Amniotic epithelial cell (primary cell): ENCODE measurements at regions not wholly inside any gene's neighbourhood (a gene's known extent, or its start where the extent isn't known, plus 50 kb on each side); places are given as distances from the start of the nearest gene placed in this dataset.
A peak's percentile ranks its signal among the peaks of the same experiment; 100 is the strongest.
"Not testable (repeated sequence)": the region's sequence is repeated elsewhere in the genome, so short reads cannot be mapped to it uniquely, and the experiment has no call there.

Experiments
- DNase-seq: peaks from one replicate; pipeline ENCODE4 v3.0.0-alpha.2; 2010; ENCODE audit warnings: low read depth

DNA sequence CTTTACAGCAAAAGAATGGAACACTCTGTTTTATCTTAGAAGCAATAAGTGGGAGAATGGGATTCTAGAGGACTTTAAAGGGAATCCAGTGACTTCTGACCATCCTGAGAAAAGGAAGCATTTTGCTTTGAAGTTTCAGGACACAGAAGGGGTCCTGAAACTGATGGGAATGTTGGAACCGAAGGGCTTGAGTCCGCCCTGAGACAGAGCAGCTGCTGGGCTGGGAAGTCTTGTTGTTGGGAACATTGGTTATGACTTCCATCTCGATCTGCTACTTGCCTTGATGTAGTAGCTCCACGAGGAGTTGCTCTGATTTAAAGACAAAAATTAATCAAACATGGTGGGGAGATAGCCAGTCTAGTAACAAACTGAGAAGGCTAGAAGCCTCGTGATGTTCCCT, 177.6 kb downstream of the JCAD start:
- DNase-seq = no peak

DNA sequence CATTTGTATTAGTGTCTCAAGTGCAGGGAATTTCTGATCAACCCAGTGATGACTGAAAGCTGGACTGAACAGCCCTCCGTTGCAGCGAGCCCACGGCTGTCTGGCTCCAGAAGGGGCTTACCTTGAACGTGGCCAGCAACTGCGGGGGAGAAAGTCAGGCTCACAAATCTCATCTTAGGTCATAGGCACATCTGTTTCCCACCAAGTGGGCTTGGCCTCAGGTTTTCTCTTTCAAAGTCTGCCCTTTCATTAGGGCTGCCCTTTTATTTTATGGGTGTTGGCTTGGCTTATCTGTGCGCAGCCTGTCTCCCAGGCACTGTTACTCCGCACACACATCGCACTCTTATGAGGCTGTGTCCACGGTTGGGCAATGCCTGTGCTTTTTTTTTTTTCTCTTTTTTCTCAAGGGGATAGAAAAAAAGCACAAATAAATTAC, 178.0 kb downstream of the JCAD start:
- peak; percentile 83 for DNase-seq

DNA sequence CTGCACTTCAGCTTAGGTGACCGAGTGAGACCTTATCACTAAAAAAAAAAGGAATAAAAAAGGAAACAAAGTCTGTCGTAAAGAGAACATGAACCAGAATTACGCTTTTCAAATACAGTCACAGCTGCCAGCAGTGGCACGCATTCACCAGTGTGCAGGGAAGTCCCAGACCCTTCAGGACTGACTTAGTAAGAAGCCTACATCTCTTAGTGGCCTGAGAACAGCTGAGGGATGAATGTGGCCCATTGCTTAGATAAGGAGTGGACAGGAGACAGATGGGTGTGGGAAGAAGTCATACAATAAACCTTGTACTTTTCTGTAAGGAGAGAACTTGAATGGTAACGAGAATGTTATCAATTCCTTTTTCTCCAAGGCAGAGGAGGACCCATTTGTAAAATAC, 178.5 kb downstream of the JCAD start:
- DNase-seq = peak; percentile 38

DNA sequence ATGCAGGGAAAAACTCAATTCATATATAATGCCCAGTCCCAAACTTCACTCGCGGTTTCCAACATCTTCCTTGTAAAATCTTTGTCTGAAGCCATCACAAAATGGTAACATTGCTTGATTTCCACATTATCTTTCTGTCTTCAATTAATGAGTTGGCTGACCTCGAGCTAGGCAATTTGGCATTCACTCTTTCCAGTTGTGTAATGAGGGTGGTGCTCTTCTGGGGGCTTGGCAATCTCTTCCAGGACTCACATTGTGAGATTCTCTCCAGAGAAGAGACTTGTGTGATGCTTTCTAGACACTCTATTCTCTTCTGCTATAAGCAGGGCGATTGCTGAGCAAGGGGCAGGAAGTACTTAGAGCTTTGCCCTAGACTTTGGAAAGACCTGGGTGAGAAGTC, 179.5 kb downstream of the JCAD start:
- DNase-seq = no peak

GRCh38 chr10:29878492-29878891, 180.9 kb downstream of the JCAD start:
- DNase-seq = no peak

GRCh38 chr10:29877793-29878491, 181.4 kb downstream of the JCAD start:
- no peak for DNase-seq

- DNase-seq = peak; percentile 37
These were observed 183.3 kb downstream of the JCAD start for GRCh38 chr10:29876008-29876555.

DNA sequence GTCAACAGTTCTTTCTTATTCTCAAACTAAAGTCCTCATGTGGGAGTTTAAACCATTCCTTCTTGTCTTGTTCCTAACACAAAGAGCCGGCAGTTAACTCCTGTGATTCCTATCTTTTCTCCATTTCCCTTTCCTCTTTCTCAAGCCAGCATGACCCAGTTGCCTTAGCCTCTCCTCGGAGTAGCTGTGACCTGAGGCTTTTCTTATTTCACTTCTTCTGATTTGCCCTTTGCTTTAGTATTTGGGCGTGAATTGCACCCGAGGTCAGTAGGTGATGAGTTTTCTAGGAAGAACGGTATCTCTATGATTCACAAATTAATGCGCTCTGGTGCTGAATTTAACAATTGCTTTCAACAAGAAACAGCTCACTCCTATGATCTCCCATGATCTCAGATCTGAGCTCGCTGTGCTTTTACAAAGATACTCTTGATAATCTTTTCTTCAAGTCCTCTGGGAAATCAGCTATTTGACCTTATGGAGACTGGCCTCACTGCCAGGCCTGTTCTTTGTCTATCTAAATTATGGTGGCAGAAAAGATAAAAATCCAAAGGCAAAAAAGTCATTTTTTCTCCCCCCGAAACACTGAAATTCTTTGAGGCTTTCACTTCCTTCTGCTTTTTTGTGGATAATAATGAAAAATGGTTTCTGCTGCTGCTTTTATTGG, 184.6 kb downstream of the JCAD start:
- DNase-seq = peak; percentile 78

- DNase-seq = peak; percentile 85
These were observed 185.4 kb downstream of the JCAD start for GRCh38 chr10:29873941-29874484.

DNA sequence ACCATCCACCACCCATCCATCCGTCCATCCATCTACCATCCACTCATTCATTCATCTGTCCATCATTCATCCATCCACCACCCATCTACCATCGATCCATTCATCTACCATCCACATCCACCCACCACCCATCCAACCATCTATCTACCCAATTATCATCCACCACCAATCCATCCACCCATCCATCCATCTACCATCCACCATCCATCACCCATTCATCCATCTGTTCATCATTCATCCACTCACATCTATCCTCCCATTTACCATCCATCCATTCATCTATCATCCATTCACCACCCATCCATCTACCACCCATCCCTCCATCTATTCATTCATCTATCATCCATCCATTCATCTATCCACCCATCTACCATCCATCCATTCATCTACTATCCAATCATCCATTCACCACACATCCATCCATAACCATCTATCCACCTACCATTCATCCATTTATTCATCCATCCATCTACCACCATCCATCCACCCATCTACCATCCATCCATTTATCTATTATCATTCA, 188.8 kb downstream of the JCAD start:
- DNase-seq = no peak

DNA sequence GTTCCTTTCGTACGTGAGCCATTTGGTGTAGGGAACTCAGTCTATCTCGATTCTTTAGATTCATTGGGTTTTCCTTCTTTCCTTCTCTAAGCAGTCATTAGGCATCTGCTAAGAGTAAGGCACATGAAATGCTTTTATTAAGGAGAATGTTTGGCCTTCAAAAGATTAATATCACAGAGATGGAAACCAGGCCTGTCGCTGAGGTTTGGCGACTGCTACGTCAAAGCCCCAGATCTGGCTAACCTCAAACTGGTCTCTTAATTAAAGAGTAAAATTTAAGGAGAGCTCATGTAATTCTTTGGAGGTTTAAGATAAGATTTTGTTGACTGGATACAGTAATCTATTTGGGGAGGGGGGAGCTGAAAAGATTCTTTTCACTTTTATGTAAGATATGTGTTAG, 189.8 kb downstream of the JCAD start:
- DNase-seq = peak; percentile 29

DNA sequence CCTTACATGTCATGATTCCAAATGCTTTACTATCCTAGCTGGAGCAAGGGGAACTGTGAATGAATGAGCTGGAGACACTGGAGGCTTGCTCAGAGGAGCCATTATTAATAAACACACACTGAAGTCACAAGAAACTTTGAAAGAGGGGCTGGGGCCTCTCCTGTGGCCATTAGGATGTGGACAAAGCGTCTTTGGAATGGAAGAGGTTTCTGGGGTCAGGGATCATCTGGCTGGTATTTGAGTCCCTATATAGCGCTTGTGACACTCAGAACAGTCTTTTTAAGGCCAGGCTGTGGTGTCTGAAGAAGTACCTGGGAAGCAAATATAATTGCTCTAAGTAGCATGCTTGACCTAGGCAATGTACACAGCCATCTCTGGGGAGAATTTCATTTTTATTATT, 193.0 kb downstream of the JCAD start:
- DNase-seq = no peak

DNA sequence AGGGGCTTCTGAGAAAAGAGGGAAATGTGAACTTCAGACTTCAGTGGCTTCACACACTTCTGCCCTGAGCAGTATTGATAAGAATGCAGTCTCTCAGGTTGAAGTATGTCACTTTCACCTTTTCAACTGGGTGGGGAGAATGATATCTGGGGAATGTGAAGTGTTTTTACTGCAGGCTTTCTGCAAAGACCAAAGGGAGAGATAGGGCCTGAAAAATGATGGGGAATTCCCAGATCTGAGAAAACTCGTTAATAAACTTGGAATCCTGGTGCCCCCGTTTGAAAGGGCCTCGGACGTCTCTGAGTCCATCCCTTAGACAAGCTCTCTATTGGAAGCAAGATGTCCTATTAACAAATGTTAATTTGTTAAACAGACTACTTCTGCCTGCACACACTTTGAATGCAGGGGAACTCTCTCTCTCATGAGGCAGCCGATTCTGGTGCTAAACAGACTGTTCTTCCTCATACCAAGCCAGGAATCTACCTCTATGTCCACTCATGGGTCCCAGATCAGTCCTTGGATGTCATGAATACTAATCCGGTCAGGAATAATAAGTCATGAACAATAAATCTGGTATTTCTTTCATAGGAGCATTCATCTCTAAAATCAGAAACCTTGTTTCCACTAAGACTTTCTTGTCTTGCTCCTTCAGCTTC, 193.6 kb downstream of the JCAD start:
- no peak for DNase-seq

DNA sequence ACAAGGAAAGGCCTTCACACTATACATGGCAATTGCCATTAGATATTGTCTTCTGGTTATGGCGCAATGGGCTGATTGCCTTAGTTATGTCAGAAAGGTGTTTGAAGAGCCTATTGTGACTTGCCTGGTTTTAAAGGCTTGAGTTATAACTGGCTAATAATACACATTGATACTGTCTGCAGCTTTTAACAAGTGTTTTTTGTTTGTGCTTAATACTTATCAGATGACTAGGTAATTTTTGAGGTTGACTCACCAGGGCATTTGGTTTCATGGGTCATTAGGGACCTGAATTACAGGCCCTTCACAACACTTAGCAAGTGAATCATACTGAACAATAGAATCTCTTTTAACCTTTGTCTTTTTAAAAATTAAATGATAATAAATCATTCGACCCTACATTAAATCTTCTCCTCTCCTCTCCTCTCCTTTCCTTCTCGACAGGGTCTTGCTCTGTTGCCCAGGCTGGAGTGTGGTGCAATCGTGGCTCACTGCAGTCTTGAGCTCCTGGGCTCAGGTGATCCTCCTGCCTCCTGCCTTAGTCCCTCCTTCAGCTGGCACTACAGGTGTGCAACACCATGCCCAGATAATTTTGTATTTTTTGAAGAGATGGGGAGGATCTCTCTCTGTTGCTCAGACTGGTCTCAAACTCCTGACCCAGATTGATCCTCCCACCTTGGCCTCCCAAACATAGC, 196.3 kb downstream of the JCAD start:
- DNase-seq = peak; percentile 55

DNA sequence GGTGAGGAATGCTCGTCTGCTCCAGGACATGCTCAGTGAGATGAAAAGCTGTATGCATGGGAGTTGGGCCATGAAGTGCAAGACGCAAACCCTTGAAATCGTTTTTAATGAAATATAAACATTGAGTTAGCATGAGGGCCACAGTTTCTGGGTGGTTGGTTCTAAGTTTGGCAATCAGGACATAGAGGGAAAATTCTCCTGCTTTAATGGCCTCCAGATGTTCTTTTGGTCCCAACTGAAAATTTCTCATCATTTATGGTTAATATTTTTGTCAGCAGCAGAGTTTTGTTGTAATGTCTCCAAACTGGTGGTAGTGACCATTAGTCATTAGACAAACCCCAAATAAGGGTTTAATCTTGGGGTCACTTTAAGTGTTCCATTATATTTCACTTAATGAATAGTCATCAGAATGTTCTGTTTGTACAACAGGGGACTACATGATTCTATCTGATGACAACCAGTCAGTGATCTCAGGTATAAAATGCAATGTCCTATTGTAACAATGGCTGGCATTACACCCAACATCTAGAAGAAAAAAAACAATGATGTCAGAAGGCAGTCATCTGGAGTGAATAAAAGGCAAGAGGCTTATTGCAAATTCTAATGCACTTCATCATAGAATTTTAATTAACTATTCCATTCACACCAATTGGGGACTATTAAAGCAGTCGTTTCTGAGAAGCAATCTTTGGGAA, 197.4 kb downstream of the JCAD start:
- DNase-seq = no peak

DNA sequence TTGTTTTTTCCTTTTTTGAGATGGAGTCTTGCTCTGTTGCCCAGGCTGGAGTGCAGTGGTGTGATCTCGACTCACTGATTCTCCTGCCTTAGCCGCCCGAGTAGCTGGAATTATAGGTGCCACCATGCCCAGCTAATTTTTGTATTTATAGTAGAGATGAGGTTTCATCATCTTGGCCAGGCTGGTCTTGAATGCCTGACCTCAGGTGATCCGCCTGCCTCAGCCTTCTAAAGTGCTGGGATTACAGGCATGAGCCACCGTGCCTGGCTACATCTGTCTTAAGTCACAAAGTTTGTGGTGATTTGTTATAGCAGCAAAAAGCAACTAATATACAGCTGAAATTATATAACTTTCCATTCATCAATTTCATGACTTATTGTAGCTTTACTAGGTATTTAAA, 198.2 kb downstream of the JCAD start:
- DNase-seq = not testable (repeated sequence)

DNA sequence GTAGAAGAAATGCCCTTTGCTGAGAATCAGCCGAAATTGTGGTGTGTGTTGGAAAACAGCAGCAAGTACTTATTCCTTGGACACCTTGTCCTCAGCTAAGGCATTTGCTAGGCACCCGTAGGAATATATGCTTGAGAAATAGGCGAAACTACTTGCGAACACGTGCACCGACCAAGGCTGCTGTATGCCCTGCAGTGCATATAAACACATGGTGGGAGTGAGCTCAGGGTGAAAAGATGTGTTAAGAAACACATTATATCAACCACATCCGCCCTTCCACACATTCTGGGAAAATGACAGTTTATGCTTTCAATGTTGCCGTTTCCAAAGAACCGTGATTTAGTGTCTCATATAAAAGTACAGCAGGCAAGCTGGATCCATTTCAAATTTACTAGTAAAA, 199.2 kb downstream of the JCAD start:
- DNase-seq = no peak

DNA sequence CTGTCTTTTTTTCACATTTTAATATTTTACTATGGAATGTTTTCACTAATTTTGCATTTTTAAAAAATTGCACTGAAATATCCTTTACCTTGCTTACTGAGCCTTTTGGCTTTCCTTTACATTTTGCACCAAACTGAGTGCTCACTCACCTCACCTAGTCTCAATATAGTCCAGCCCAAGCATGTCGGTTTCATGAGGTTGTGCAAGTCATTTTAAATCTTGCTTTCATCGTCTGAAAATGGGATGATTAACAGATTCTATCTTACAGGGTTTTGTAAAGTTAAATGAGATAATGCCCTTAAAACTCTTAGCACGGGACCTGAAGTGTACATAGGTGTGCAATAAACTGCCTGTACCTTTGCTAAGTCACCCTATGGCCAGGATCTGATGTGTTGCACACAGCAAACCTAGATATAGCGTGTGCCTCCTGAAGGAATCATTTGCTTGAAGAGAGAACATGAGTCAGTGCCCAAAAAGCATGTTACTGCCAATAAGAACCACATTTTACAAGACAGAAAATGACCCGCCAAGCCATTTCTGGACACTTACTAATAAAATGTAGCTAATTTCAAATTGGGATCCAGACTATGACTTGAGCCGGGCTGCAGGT, 199.8 kb downstream of the JCAD start:
- no peak for DNase-seq

DNA sequence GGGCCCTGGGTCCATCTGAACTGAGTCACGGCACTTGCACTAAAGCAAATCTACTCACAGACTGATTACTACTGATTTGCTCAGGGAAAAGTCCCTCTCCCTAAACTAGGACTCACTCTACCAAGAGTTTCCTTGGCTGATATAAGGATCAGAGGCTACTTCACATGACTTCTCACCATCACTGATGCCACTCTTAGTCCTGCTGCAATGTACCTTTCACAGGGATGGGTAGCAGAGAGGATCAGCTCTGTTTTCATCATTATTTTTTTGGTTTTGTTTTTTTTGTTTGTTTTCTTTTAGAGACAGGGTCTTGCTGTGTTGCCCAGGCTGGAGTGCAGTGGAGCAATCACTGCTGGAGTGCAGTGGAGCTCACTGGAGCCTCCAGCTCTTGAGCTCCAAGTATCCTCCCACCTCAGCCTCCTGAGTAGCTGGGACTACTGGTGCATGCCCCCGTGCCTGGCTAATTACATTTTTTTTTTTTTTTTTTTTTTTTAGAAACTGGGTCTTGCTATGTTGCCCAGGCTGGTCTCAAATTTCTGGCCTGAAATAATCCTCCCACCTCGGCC, 200.6 kb downstream of the JCAD start:
- no peak for DNase-seq
